ENCODE measurements at regions not wholly inside any gene's neighbourhood (a gene's known extent, or its start where the extent isn't known, plus 50 kb on each side); places are given as distances from the start of the nearest gene placed in this dataset.
A peak's percentile ranks its signal among the peaks of the same experiment; 100 is the strongest.

- no peak for DNase-seq (ENCODE audit: low read depth in 4 of 4, low spot score in 1 of 4)
Observed at GRCh38 chr12:5194306-5194705, 150.6 kb downstream of the KCNA5 start.

- no peak for DNase-seq (ENCODE audit: low read depth in 4 of 4, low spot score in 1 of 4)
Observed at GRCh38 chr12:5195244-5195643, 151.6 kb downstream of the KCNA5 start.

DNA sequence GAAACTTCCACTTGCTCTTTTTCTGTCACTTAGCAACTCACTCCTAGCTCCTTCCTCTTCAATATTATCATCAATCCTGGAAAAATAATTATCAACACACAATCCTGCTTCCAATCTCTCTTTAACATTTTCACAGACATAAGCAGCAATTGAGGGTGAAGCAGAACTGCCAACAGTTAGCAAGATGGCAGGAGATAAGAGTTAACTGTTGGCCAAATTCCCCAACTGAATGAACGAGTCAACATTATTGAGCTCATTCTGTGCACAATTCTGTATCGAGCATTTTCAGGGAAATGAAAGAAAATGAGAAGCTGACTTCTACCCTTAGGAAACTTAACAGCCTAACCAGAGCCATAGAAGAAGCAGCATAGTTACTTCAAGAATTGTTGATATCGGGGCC, 152.0 kb downstream of the KCNA5 start:
- DNase-seq (ENCODE audit: low read depth in 4 of 4, low spot score in 1 of 4): no peak

GRCh38 chr12:5197131-5197530, 153.5 kb downstream of the KCNA5 start:
- DNase-seq (ENCODE audit: low read depth in 4 of 4, low spot score in 1 of 4): no peak

DNA sequence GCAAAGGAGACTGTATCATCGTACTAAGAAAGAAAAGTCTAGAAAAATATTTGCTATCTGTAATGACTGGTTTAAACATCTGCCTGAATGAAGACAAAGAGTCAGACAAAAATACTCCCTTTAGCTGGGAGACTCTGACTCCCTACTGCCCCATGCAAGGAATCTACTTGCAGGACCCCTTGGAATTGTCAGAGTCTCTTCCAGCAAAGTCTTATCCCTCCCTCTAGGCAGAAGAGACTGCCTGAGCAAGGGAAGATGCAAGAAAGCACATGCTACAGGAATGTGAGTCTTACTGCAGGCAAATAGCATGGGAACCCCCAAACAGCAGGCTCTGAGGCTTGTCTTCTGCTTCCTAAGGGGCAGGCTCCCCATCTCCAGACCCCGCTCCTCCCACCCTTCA, 154.0 kb downstream of the KCNA5 start:
- DNase-seq (ENCODE audit: low read depth in 4 of 4, low spot score in 1 of 4): no peak

GRCh38 chr12:5200278-5201087, 156.8 kb downstream of the KCNA5 start:
- peak in 1 of 4 experiments; percentile 8 for DNase-seq (ENCODE audit: low read depth in 4 of 4, low spot score in 1 of 4)

DNA sequence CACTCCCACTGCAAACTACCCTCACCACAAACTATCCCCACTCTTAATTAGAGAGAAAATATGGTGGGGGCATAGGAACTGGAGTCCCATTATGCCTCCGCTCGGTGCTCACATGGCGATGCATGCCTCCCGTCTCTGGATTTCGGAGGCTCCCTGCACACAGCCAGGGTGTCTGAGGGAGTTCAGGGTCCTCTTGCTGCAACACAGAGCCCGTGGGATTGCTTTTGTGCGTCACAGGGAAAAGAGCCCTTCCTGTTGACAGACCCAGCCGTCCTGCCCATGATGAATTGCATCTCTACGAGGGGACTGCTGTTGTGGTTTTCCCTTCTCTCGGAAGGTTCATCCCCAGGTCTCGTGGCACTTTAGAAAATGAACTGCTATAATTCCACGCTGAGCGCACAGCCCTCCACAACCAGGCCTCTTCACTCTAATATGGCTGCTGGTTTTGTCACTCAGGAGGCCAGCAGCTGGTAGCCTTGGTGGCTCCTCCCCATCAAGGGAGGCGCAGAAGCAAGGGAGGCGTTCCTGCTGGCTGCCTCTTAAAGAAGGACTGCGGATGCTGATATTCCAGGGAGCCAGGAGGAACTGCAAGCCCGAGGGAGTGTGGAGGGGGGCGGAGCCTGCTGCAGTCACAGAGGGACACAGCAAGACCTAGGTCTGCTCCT, 158.0 kb downstream of the KCNA5 start:
- DNase-seq (ENCODE audit: low read depth in 4 of 4, low spot score in 1 of 4): no peak

DNA sequence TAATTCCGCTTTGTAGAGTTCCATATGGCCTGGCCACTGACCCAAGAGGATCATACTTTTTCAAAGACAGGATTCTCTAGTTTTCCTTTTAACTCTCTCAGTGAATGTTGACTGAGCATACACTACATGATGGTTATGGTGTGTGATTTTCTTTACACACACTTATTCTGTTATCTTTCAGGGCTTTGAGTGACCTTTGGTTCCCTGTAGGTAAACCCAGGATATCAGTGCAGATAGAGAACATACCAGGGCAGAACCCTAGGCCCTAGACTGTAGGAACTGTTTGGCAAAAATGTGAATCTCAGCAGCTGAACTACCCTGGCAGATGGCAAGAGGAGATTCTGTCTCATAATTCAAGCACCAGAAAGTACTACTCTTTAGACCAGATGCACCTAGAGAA, 159.6 kb downstream of the KCNA5 start:
- DNase-seq (ENCODE audit: low read depth in 4 of 4, low spot score in 1 of 4): no peak

DNA sequence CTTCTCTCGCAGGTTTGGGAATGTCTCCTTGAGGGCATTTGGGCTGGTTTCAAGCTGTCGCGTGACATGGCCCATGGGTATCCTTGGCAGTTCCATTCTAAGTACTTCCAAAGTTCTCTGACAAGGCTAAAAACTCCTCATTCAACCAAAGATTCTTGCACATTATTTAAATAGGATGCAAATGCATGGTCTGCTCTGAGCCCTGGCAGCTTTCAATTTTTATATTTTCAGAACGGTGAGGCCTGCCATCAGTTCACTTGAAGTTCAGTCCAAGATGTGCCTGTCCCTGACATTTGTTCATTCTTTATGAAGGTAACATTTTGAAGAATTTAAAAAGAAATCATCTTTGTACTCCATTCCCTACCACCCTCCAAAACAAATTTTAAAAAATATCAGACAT, 160.0 kb downstream of the KCNA5 start:
- DNase-seq (ENCODE audit: low read depth in 4 of 4, low spot score in 1 of 4): no peak

- DNase-seq (ENCODE audit: low read depth in 4 of 4, low spot score in 1 of 4): no peak
Observed at GRCh38 chr12:5204271-5204670, 160.6 kb downstream of the KCNA5 start.

GRCh38 chr12:5204831-5205230, 161.2 kb downstream of the KCNA5 start:
- no peak for DNase-seq (ENCODE audit: low read depth in 4 of 4, low spot score in 1 of 4)

- DNase-seq (ENCODE audit: low read depth in 4 of 4, low spot score in 1 of 4): no peak
Observed at GRCh38 chr12:5206401-5207175, 162.9 kb downstream of the KCNA5 start.

GRCh38 chr12:5210179-5210922, 166.7 kb downstream of the KCNA5 start:
- DNase-seq (ENCODE audit: low read depth in 4 of 4, low spot score in 1 of 4): no peak

- DNase-seq (ENCODE audit: low read depth in 4 of 4, low spot score in 1 of 4): no peak
Observed at GRCh38 chr12:5210923-5211290, 167.2 kb downstream of the KCNA5 start.

GRCh38 chr12:5213336-5213735, 169.7 kb downstream of the KCNA5 start:
- no peak for DNase-seq (ENCODE audit: low read depth in 4 of 4, low spot score in 1 of 4)

GRCh38 chr12:5213990-5214389, 170.3 kb downstream of the KCNA5 start:
- DNase-seq (ENCODE audit: low read depth in 4 of 4, low spot score in 1 of 4): no peak

GRCh38 chr12:5217936-5218335, 174.3 kb downstream of the KCNA5 start:
- DNase-seq (ENCODE audit: low read depth in 4 of 4, low spot score in 1 of 4): no peak

- no peak for DNase-seq (ENCODE audit: low read depth in 4 of 4, low spot score in 1 of 4)
Observed at GRCh38 chr12:5220099-5220498, 176.4 kb downstream of the KCNA5 start.

DNA sequence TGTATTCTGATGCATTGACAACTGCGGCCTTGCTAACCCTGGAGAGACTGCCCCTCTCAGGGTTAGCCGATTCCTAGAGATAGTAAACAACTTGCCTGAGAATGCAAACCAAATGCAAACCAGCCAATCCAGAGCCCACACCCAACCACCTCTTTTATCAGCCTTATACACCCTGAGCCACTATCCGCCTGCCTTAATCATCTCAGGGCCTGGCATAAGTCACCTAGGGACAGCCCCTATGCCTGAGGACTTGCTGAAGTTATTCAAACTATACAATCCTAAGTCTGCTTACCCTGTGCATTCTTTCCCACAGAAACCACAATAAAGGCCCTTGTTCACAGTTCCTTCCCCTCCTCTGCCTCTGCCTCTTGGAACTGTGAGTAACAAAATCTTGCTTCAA, 177.2 kb downstream of the KCNA5 start:
- peak in 2 of 4 experiments; percentile 7 to 14 for DNase-seq (ENCODE audit: low read depth in 4 of 4, low spot score in 1 of 4)

DNA sequence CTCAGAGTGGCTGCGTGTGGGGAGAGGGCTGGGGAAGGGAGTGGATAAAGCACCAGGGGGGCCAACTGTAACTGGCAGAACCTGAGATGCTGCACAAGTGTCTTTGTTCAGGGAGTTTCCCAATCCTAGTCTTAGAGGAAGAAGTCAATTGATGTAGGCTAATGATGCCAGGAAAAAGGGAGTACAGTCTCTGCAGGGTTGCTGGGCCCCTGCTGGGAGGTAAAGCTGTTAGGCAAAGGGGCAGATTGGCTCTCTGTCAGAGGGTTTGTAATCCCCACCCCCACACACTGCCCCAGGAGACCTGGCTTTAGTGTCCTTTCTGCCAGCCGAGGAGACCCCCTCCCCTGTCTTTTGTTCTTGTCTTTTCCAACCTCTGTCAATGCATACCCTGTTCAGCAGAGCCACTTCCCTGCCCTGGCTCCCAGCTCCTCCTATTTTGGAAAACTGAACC, 178.4 kb downstream of the KCNA5 start:
- no peak for DNase-seq (ENCODE audit: low read depth in 4 of 4, low spot score in 1 of 4)

GRCh38 chr12:5222729-5223128, 179.1 kb downstream of the KCNA5 start:
- DNase-seq (ENCODE audit: low read depth in 4 of 4, low spot score in 1 of 4): no peak

All from stimulated activated CD4-positive, alpha-beta T cell treated with anti-CD3 and anti-CD28 coated beads, Interleukin-1b, Interleukin-23, amount 100 ng/mL, for 24 hours (primary cell).